ENCODE measurements at regions not wholly inside any gene's neighbourhood (a gene's known extent, or its start where the extent isn't known, plus 50 kb on each side); places are given as distances from the start of the nearest gene placed in this dataset.

GRCh38 chr1:182328591-182328990 lies 63.0 kb downstream of the GLUL start:
- TF ChIP-seq, protein P1, sequence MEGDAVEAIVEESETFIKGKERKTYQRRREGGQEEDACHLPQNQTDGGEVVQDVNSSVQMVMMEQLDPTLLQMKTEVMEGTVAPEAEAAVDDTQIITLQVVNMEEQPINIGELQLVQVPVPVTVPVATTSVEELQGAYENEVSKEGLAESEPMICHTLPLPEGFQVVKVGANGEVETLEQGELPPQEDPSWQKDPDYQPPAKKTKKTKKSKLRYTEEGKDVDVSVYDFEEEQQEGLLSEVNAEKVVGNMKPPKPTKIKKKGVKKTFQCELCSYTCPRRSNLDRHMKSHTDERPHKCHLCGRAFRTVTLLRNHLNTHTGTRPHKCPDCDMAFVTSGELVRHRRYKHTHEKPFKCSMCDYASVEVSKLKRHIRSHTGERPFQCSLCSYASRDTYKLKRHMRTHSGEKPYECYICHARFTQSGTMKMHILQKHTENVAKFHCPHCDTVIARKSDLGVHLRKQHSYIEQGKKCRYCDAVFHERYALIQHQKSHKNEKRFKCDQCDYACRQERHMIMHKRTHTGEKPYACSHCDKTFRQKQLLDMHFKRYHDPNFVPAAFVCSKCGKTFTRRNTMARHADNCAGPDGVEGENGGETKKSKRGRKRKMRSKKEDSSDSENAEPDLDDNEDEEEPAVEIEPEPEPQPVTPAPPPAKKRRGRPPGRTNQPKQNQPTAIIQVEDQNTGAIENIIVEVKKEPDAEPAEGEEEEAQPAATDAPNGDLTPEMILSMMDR (IDR thresholded peaks at IDR 0.05; ENCODE audit: insufficient read depth, low read length): no peak
- TF ChIP-seq POLR2AphosphoS5 (IDR thresholded peaks at IDR 0.05; ENCODE audit: low read depth) (no peak), REST (IDR thresholded peaks at IDR 0.05; ENCODE audit: insufficient replicate concordance, low read depth) (no peak)
